GM12874 (cell line): ENCODE measurements at regions not wholly inside any gene's neighbourhood (a gene's known extent, or its start where the extent isn't known, plus 50 kb on each side); places are given as distances from the start of the nearest gene placed in this dataset.

Experiments used
- TF ChIP-seq, protein P1 (sequence below): IDR thresholded peaks from 2 replicates; pipeline ENCODE4 v1.5.1; 2011; ENCODE audit warnings: low read depth, mild to moderate bottlenecking, control low read depth, low read length, moderate library complexity; ENCODE audit not compliant: insufficient read depth

DNA sequence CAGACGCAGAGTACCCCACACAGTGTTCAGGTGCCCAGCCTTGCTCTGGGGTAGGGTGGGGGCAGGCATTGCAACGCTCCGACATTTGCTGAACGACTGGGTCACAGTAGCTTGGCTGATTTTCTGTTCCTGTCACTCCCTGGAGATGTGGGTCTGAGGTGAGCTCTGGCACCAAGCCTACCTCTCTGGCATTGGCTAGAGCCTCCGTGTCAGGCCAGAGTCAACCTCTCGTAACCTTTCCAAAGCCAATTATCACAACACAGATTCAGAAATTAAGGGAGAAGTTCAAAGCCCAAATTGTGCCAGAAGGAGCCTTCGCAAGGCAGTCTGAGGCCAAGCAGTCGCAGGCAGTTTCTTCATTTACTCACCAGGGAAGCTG lies 117.2 kb downstream of the IRS2 start:
- TF ChIP-seq, protein P1, sequence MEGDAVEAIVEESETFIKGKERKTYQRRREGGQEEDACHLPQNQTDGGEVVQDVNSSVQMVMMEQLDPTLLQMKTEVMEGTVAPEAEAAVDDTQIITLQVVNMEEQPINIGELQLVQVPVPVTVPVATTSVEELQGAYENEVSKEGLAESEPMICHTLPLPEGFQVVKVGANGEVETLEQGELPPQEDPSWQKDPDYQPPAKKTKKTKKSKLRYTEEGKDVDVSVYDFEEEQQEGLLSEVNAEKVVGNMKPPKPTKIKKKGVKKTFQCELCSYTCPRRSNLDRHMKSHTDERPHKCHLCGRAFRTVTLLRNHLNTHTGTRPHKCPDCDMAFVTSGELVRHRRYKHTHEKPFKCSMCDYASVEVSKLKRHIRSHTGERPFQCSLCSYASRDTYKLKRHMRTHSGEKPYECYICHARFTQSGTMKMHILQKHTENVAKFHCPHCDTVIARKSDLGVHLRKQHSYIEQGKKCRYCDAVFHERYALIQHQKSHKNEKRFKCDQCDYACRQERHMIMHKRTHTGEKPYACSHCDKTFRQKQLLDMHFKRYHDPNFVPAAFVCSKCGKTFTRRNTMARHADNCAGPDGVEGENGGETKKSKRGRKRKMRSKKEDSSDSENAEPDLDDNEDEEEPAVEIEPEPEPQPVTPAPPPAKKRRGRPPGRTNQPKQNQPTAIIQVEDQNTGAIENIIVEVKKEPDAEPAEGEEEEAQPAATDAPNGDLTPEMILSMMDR: no peak

DNA sequence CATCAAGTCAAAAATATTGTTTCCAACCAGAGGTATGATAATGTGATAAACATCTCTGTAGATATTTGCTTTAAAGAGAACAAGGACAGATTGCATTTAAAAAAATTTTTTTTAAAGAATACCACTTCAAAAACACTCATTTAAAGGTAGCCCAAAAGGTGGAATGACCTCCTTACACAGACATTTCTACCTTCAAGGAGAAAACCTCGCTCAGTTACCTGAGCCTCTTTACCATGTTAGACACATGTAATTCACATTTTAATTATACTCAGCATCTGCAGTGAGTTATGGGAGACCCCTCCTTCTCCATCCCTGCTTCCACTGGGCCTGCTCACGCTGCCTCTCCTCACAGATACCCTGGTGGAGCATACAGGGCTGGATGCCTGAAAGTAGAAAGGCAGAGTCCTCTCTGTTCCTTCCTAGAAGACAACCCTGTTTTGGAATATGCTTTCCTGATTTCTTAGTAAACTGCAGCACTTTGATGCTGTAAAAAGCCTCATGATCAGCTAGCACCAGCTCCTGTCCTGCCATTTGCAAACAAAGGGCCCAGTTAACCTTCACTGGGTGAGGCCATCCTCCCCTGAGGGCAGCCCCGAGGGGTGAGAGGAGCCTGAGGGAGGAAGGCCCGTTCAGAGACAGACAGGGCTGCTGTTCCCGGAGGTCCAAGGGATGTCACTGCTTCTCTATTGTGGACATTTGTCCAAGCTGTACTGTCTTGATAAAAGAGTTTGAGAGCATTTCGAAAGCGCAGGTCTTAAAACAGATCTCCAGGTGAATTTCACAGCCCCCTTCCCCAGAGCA lies 117.8 kb downstream of the IRS2 start:
- TF ChIP-seq, protein P1: no peak

DNA sequence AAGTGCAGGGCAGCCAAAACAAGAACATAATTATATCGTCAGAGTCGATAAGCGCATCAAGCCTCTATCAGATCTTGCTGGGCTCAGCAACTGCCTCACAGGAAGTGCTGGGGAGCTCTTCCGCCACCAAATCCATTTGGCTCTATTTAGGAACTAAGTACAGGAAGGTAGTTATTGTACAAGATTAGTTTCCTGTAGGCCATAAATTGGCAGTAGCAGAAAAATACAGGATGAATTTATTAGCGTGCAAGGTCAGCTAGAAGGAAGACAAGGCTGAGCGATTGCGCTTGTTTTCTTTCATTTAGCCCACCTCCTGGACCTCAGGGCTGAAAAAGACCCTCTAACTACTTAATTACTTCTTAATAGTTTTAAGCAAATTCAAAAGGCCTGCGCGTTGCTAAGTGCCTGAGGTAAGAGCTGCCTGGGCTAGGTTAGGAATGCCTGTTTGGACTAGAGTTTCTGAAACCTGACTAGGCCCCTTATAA lies 118.5 kb downstream of the IRS2 start:
- TF ChIP-seq, protein P1: no peak

DNA sequence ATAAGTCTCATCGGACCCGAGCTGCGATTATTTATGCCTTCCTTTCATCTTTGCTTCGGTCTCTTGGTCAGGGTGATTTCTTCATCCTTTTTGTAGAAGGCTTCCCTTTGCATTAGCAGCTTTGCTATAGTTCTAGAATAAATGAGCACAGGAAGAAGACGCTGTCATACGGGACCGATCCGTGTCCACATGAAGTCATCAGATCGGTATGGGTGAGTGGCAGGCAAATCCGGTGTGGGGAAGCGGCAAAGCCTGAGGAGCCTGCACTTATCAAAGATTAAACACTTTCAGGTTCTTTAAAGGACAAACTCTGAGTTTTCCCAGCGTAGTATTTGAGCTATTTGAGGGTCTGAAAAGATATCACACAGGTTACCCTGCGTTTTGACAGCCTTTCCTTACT lies 119.3 kb downstream of the IRS2 start:
- TF ChIP-seq, protein P1: no peak

DNA sequence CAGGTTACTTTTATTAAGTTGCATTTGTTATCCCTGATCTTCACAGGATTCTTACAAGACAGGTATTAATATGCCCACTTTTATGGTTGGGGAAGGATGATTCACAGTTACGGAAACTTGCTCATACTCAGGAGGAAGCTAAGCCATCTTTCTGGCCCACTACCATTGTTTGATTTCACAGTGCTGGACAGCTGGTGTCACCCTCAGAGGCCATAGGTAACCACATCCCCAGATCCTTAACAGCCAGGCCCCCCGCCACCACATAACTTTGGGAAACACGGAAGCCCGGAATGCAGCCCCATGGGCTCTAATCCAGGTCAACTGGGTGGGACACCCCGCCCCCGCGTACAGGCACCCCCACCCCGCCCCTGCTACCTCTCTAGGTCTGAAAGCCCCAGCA lies 119.7 kb downstream of the IRS2 start:
- TF ChIP-seq, protein P1: no peak

DNA sequence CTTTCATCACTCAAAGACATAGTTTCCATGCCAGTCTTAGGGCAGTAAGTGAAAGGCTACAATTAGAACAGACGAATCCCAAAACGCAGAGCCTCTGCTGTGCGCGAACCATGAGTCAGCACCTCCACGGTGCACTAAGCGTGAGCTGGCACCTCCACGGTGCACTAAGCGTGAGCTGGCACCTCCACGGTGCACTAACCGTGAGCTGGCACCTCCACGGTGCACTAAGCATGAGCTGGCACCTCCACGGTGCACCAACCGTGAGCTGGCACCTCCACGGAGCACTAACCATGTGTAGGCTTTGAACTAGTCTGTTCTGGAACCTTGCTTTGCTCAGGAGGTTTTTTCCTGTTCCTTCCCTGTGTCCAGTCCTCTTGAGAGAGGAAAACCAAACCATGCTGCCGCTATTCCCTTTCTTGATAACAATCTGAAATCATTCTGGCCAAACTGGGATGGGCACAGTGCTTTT lies 120.6 kb downstream of the IRS2 start:
- TF ChIP-seq, protein P1: no peak

DNA sequence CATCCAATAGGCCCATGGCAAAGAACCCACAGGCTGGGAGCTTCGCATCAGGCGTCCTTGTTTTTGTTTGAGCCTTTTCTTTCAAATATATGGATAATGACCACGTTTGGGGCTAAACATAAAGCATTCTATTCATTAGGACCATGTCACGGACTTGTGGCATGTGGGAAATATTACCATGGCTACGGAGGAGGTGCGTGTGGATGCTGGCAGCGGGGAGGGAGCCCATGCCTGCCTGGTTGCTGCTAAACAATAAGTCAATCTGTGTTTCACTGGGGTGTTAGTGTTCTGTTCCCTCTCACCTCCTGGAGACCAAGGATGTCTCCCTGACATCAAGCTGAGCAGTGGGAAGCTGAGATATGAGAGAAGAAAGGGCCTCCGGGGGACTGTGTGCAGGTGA lies 121.1 kb downstream of the IRS2 start:
- TF ChIP-seq, protein P1: no peak
